Endothelial cell (in vitro differentiated cells): ENCODE measurements at regions not wholly inside any gene's neighbourhood (a gene's known extent, or its start where the extent isn't known, plus 50 kb on each side); places are given as distances from the start of the nearest gene placed in this dataset.

Experiments
- DNase-seq: peaks from one replicate; pipeline ENCODE4 v3.0.0; 2021; ENCODE audit warnings: low spot score
- H3K27ac Mint-ChIP-seq: one replicate; pipeline ENCODE4 v1.8.0; 2021; ENCODE audit warnings: mixed read lengths, inconsistent platforms; ENCODE audit not compliant: unreplicated experiment
- H3K27me3 Mint-ChIP-seq: one replicate; pipeline ENCODE4 v1.8.0; 2021; ENCODE audit warnings: mild to moderate bottlenecking, moderate library complexity, mixed read lengths, inconsistent platforms; ENCODE audit not compliant: unreplicated experiment
- H3K36me3 Mint-ChIP-seq: one replicate; pipeline ENCODE4 v1.8.0; 2021; ENCODE audit warnings: mild to moderate bottlenecking, low read depth, mixed read lengths, inconsistent platforms; ENCODE audit not compliant: unreplicated experiment
- H3K4me1 Mint-ChIP-seq: one replicate; pipeline ENCODE4 v1.8.0; 2021; ENCODE audit warnings: mild to moderate bottlenecking, mixed read lengths, inconsistent platforms; ENCODE audit not compliant: unreplicated experiment
- H3K4me3 Mint-ChIP-seq: one replicate; pipeline ENCODE4 v1.8.0; 2021; ENCODE audit warnings: mild to moderate bottlenecking, mixed read lengths, inconsistent platforms; ENCODE audit not compliant: unreplicated experiment
- H3K9me3 Mint-ChIP-seq: one replicate; pipeline ENCODE4 v1.8.0; 2021; ENCODE audit warnings: mixed read lengths, inconsistent platforms; ENCODE audit not compliant: unreplicated experiment
- CTCF ChIP-seq: fragments of 200-600 bp; sonication (generic); IDR thresholded peaks from one replicate; pipeline ENCODE4 v1.5.0; 2021; ENCODE audit warnings: antibody characterized with exemption; ENCODE audit not compliant: unreplicated experiment

- TF ChIP-seq CTCF = no peak
- no peaks in the 10 kb centered on the region for H3K27me3 Mint-ChIP-seq
- H3K36me3 Mint-ChIP-seq = no peaks in the 10 kb centered on the region
- DNase-seq = no peak
- H3K9me3 Mint-ChIP-seq = no peaks in the 10 kb centered on the region
- H3K4me1 Mint-ChIP-seq = no peaks in the 10 kb centered on the region
- H3K4me3 Mint-ChIP-seq = no peak overlapping the region
- H3K27ac Mint-ChIP-seq = no peak overlapping the region
These were observed 1013.5 kb downstream of the KCNT2 start for GRCh38 chr1:195594773-195595172.

- Mint-ChIP-seq H3K36me3 (no peaks in the 10 kb centered on the region), H3K4me3 (no peak overlapping the region), H3K27me3 (no peaks in the 10 kb centered on the region), H3K4me1 (no peaks in the 10 kb centered on the region), H3K9me3 (no peaks in the 10 kb centered on the region), H3K27ac (no peak overlapping the region)
- DNase-seq = no peak
- TF ChIP-seq CTCF = no peak
These were observed 1013.9 kb downstream of the KCNT2 start for GRCh38 chr1:195594322-195594721.

- no peak for DNase-seq
- no peak for TF ChIP-seq CTCF
- H3K27ac Mint-ChIP-seq = no peak overlapping the region
- no peak overlapping the region for H3K4me3 Mint-ChIP-seq
- no peaks in the 10 kb centered on the region for H3K9me3 Mint-ChIP-seq
- H3K36me3 Mint-ChIP-seq = no peaks in the 10 kb centered on the region
- no peaks in the 10 kb centered on the region for H3K27me3 Mint-ChIP-seq
- H3K4me1 Mint-ChIP-seq = no peaks in the 10 kb centered on the region
These were observed 1016.1 kb downstream of the KCNT2 start for GRCh38 chr1:195591917-195592672.

GRCh38 chr1:195590649-195591048 is 1017.6 kb downstream of the KCNT2 start:
- H3K4me3 Mint-ChIP-seq = no peak overlapping the region
- H3K4me1 Mint-ChIP-seq = no peaks in the 10 kb centered on the region
- H3K27ac Mint-ChIP-seq = no peak overlapping the region
- H3K36me3 Mint-ChIP-seq = no peaks in the 10 kb centered on the region
- no peaks in the 10 kb centered on the region for H3K27me3 Mint-ChIP-seq
- H3K9me3 Mint-ChIP-seq = no peaks in the 10 kb centered on the region
- TF ChIP-seq CTCF = no peak
- DNase-seq = no peak

- Mint-ChIP-seq H3K27ac (no peak overlapping the region), H3K4me3 (no peak overlapping the region), H3K9me3 (no peaks in the 10 kb centered on the region), H3K4me1 (no peaks in the 10 kb centered on the region), H3K36me3 (no peaks in the 10 kb centered on the region), H3K27me3 (no peaks in the 10 kb centered on the region)
- no peak for DNase-seq
- TF ChIP-seq CTCF = no peak
These were observed 1023.2 kb downstream of the KCNT2 start for GRCh38 chr1:195584870-195585624.
